ENCODE measurements at regions not wholly inside any gene's neighbourhood (a gene's known extent, or its start where the extent isn't known, plus 50 kb on each side); places are given as distances from the start of the nearest gene placed in this dataset.

DNA sequence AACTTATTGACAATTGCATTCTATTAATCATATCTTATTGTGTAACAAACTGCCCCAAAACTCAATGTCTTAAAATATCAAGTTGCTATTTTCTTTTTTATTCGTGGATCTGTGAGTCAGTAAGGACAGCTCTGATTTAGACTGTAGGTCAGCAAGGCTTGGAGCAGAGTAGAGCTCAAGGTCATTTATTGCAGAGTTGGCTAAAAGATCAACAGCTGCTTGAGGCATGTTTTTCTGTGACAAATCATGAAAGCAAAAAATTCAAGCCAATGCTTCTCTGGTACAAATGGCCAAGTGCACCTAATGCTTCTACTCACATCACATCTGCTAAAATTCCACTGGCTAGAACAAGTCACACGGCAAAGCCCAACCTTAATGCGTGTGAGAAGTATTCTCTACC lies 497.7 kb upstream of the LRATD1 start:
- POLR2A ChIA-PET: no interaction called here

DNA sequence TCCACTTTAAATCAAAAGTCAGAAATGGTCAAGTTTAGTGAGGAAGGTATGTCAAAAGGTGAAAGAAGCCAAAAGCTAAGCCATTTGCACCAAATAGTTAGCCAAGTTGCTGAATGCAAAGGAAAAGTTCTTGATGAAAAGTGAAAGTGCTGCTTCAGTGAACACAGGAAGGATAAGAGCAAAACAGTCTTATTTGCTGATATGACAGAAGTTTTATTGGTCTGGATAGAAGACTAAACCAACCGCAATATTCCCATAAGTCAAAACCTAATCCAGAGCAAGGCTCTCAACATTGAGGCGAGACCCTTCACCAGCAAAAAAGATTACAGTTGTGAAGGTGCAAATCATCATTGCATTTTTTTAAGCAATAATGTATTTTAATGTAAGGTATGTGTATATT lies 496.5 kb upstream of the LRATD1 start:
- Histone ChIP-seq H3K36me3 (ENCODE audit: control insufficient read depth in 2 of 2, insufficient read depth in 1 of 2, low read length in 2 of 2) (no peaks in the 10 kb centered on the region), H3K4me3 (ENCODE audit: low read depth, low read length) (no peak overlapping the region), H3K4me1 (ENCODE audit: control insufficient read depth, insufficient read depth, low read length) (no peaks in the 10 kb centered on the region), H3K27ac (ENCODE audit: extremely low read depth, low read depth, low read length) (no peak overlapping the region), H3K9me3 (ENCODE audit: control insufficient read depth, insufficient read depth, low read depth, low read length) (no peaks in the 10 kb centered on the region)
- ChIA-PET CTCF (no interaction called here), POLR2A (no interaction called here)
- TF ChIP-seq, protein P1, sequence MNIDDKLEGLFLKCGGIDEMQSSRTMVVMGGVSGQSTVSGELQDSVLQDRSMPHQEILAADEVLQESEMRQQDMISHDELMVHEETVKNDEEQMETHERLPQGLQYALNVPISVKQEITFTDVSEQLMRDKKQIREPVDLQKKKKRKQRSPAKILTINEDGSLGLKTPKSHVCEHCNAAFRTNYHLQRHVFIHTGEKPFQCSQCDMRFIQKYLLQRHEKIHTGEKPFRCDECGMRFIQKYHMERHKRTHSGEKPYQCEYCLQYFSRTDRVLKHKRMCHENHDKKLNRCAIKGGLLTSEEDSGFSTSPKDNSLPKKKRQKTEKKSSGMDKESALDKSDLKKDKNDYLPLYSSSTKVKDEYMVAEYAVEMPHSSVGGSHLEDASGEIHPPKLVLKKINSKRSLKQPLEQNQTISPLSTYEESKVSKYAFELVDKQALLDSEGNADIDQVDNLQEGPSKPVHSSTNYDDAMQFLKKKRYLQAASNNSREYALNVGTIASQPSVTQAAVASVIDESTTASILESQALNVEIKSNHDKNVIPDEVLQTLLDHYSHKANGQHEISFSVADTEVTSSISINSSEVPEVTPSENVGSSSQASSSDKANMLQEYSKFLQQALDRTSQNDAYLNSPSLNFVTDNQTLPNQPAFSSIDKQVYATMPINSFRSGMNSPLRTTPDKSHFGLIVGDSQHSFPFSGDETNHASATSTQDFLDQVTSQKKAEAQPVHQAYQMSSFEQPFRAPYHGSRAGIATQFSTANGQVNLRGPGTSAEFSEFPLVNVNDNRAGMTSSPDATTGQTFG (tag by site-specific recombination; IDR thresholded peaks at IDR 0.05; ENCODE audit: borderline replicate concordance): no peak
- TF ChIP-seq, protein P2, sequence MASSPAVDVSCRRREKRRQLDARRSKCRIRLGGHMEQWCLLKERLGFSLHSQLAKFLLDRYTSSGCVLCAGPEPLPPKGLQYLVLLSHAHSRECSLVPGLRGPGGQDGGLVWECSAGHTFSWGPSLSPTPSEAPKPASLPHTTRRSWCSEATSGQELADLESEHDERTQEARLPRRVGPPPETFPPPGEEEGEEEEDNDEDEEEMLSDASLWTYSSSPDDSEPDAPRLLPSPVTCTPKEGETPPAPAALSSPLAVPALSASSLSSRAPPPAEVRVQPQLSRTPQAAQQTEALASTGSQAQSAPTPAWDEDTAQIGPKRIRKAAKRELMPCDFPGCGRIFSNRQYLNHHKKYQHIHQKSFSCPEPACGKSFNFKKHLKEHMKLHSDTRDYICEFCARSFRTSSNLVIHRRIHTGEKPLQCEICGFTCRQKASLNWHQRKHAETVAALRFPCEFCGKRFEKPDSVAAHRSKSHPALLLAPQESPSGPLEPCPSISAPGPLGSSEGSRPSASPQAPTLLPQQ (tag by site-specific recombination; IDR thresholded peaks at IDR 0.05): no peak
- no peak for TF ChIP-seq ZNF426 (tag by site-specific recombination; IDR thresholded peaks at IDR 0.05)
- no peak for TF ChIP-seq ZNF223 (tag by site-specific recombination; IDR thresholded peaks at IDR 0.05)
- no peak for TF ChIP-seq ZNF2 (tag by site-specific recombination; IDR thresholded peaks at IDR 0.05)
- TF ChIP-seq ZNF10 (tag by site-specific recombination; IDR thresholded peaks at IDR 0.05): no peak
- no peak for TF ChIP-seq ZNF600 (tag by site-specific recombination; IDR thresholded peaks at IDR 0.05)

More for the DNA sequence above, 497.7 kb upstream of the LRATD1 start:
- no peak overlapping the region for H3K27ac ChIP-seq (ENCODE audit: extremely low read depth, low read depth, low read length)
- TF ChIP-seq FEZF1 (tag by site-specific recombination; IDR thresholded peaks at IDR 0.05) (no peak), ZNF521 (tag by site-specific recombination; IDR thresholded peaks at IDR 0.05) (no peak), ZNF792 (tag by site-specific recombination; IDR thresholded peaks at IDR 0.05) (no peak), ZNF747 (tag by site-specific recombination; IDR thresholded peaks at IDR 0.05) (no peak), ZNF677 (tag by site-specific recombination; IDR thresholded peaks at IDR 0.05) (no peak), WT1 (tag by site-specific recombination; IDR thresholded peaks at IDR 0.05) (no peak), ZNF558 (tag by site-specific recombination; IDR thresholded peaks at IDR 0.05) (no peak), KLF7 (tag by site-specific recombination; IDR thresholded peaks at IDR 0.05; ENCODE audit: borderline replicate concordance) (no peak), ZNF654 (tag by site-specific recombination; IDR thresholded peaks at IDR 0.05; ENCODE audit: low read depth) (no peak), SETDB1 (IDR thresholded peaks at IDR 0.05; ENCODE audit: insufficient read length, low read length) (no peak), ZNF776 (tag by site-specific recombination; IDR thresholded peaks at IDR 0.05; ENCODE audit: borderline replicate concordance) (no peak)
- TF ChIP-seq, protein P1 (tag by site-specific recombination; IDR thresholded peaks at IDR 0.05; ENCODE audit: borderline replicate concordance): no peak
- TF ChIP-seq, protein P3, sequence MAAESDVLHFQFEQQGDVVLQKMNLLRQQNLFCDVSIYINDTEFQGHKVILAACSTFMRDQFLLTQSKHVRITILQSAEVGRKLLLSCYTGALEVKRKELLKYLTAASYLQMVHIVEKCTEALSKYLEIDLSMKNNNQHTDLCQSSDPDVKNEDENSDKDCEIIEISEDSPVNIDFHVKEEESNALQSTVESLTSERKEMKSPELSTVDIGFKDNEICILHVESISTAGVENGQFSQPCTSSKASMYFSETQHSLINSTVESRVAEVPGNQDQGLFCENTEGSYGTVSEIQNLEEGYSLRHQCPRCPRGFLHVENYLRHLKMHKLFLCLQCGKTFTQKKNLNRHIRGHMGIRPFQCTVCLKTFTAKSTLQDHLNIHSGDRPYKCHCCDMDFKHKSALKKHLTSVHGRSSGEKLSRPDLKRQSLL (tag by site-specific recombination; IDR thresholded peaks at IDR 0.05): no peak
- H3K4me3 ChIP-seq (ENCODE audit: low read depth, low read length): no peak overlapping the region
- no peaks in the 10 kb centered on the region for H3K4me1 ChIP-seq (ENCODE audit: control insufficient read depth, insufficient read depth, low read length)
- H3K36me3 ChIP-seq (ENCODE audit: control insufficient read depth in 2 of 2, insufficient read depth in 1 of 2, low read length in 2 of 2): no peaks in the 10 kb centered on the region
- H3K9me3 ChIP-seq (ENCODE audit: control insufficient read depth, insufficient read depth, low read depth, low read length): no peaks in the 10 kb centered on the region
- CTCF ChIA-PET: no interaction called here
